K562 (cell line): ENCODE measurements at regions not wholly inside any gene's neighbourhood (a gene's known extent, or its start where the extent isn't known, plus 50 kb on each side); places are given as distances from the start of the nearest gene placed in this dataset.

Experiments
- ATAC-seq: fragments of 200-7000 bp; cut with Tn5 transposase; 3 replicates; pipeline ENCODE4 v1.9.1; 2020; ENCODE audit warnings: moderate library complexity
- BruUV-seq: library from RNA; stranded (reverse); fragments of 400-500 nt; replicated peaks from 2 replicates; lab custom pipeline; 2021; lab: Mats Ljungman, UMichigan
- CTCF ChIA-PET: fragments of 300-600 bp; formaldehyde crosslinking; extraction: SDS; loops from one replicate; lab custom pipeline; 2021; ENCODE audit warnings: low intra/inter-chr PET ratio; lab: Yijun Ruan, JAX
- POLR2A ChIA-PET: fragments of 300-600, 350-650 bp; sonication (Branson Sonifier 250); formaldehyde crosslinking; extraction: SDS; loops from one replicate; lab custom pipeline; 2021; ENCODE audit warnings: antibody characterized with exemption, inconsistent platforms; lab: Yijun Ruan, JAX
- DNase-seq, 4 experiments: peaks; one replicate each; pipeline versions ENCODE4 v3.0.0 to v3.0.0-alpha.2; 2011 to 2018; ENCODE audit warnings: low spot score in 3 of 4, mixed read lengths in 3 of 4; ENCODE audit errors: extremely low read depth in 1 of 4
- FAIRE-seq: peaks from 2 replicates; lab custom pipeline; 2011; peaks lifted over from hg19 to GRCh38; lab: Jason Lieb, UNC
- H2AFZ ChIP-seq: 2 replicates; pipeline ENCODE4 v1.6.0; 2011; ENCODE audit warnings: low read depth, low read length, control low read depth, inconsistent platforms
- H3K27ac ChIP-seq: fragments of 200-600 bp; 3 replicates; pipeline ENCODE4 v1.8.0; 2011; ENCODE audit warnings: low read depth, mild to moderate bottlenecking, control low read depth, inconsistent platforms, low read length, moderate library complexity, mixed read lengths; ENCODE audit errors: extremely low read depth
- H3K27me3 ChIP-seq, 2 experiments: fragments of 300-600 bp in 1 of 2; 2 replicates in 1 of 2; 3 replicates in 1 of 2; pipeline versions ENCODE4 v1.6.0 to v1.8.0; 2011; ENCODE audit warnings: inconsistent platforms in 2 of 2, low read length in 2 of 2, mild to moderate bottlenecking in 1 of 2, mixed read lengths in 1 of 2, moderate library complexity in 1 of 2; ENCODE audit not compliant: control insufficient read depth in 2 of 2, insufficient read depth in 2 of 2
- H3K36me3 ChIP-seq: fragments of 300-600 bp; 3 replicates; pipeline ENCODE4 v1.8.0; 2011; ENCODE audit warnings: mild to moderate bottlenecking, low read length, inconsistent platforms; ENCODE audit not compliant: control insufficient read depth, insufficient read depth
- H3K4me1 ChIP-seq, 2 experiments: fragments of 200-600 bp in 1 of 2; replicated peaks in 1 of 2; 2 replicates in 1 of 2; 3 replicates in 1 of 2; pipeline versions ENCODE4 v1.5.1 to v1.8.0; 2011; ENCODE audit warnings: inconsistent platforms in 2 of 2, low read length in 2 of 2, mild to moderate bottlenecking in 1 of 2, mixed read lengths in 1 of 2, moderate library complexity in 1 of 2; ENCODE audit not compliant: control insufficient read depth in 2 of 2, insufficient read depth in 2 of 2
- H3K4me2 ChIP-seq: 2 replicates; pipeline ENCODE4 v1.6.1; 2011; ENCODE audit warnings: low read length, control low read depth, inconsistent platforms, mixed read lengths; ENCODE audit not compliant: insufficient read depth
- H3K4me3 ChIP-seq: fragments of 200-600 bp; sonication (generic), shearing (Covaris generic); 2 replicates; pipeline ENCODE4 v1.5.1; 2016; ENCODE audit warnings: control low read depth, inconsistent platforms
- H3K79me2 ChIP-seq: fragments of 200-600 bp; 3 replicates; pipeline ENCODE4 v1.8.0; 2011; ENCODE audit warnings: low read length, inconsistent platforms; ENCODE audit not compliant: control insufficient read depth, insufficient read depth
- H3K9ac ChIP-seq, 2 experiments: 2 replicates each; pipeline versions ENCODE4 v1.6.0 to v1.6.1; 2011; ENCODE audit warnings: low read depth in 2 of 2, low read length in 2 of 2, control low read depth in 1 of 2, inconsistent platforms in 1 of 2, mild to moderate bottlenecking in 1 of 2, mixed read lengths in 1 of 2; ENCODE audit not compliant: insufficient read depth in 1 of 2
- H3K9me1 ChIP-seq: one replicate; pipeline ENCODE4 v1.6.0; 2011; ENCODE audit warnings: inconsistent platforms, mild to moderate bottlenecking, low read length, moderate library complexity; ENCODE audit not compliant: control insufficient read depth, insufficient read depth
- H3K9me3 ChIP-seq: replicated peaks from 2 replicates; pipeline ENCODE4 v1.5.1; 2011; ENCODE audit warnings: low read depth, low read length, inconsistent platforms; ENCODE audit not compliant: control insufficient read depth, insufficient read depth
- H4K20me1 ChIP-seq: replicated peaks from 2 replicates; pipeline ENCODE4 v1.6.1; 2011; ENCODE audit warnings: low read length, inconsistent platforms, mixed read lengths; ENCODE audit not compliant: control insufficient read depth, insufficient read depth
- ELF1 ChIP-seq: fragments of 200-800 bp; sonication (Bioruptor generic); IDR thresholded peaks from 2 replicates; pipeline ENCODE4 v1.6.1; 2016; ENCODE audit warnings: missing genetic modification characterization, missing compliant biosample characterization
- ELF2 ChIP-seq: fragments of 250-450 bp; sonication (Bioruptor Pico); IDR thresholded peaks from 2 replicates; pipeline ENCODE4 v1.5.0; 2021; ENCODE audit warnings: mild to moderate bottlenecking
- ETV6 ChIP-seq, 3 experiments: fragments of 150-350 bp in 1 of 3; sonication (generic) in 1 of 3; formaldehyde crosslinking in 1 of 3; IDR thresholded peaks; 2 replicates each; pipeline versions ENCODE4 v1.6.1 to v1.8.0; 2014 to 2022; ENCODE audit warnings: borderline replicate concordance in 2 of 3, low read depth in 2 of 3, antibody characterized with exemption in 1 of 3, low read length in 1 of 3, mild to moderate bottlenecking in 1 of 3, missing genetic modification reagents in 1 of 3
- GTF2A2 ChIP-seq: IDR thresholded peaks from 2 replicates; pipeline ENCODE4 v1.6.1; 2016; ENCODE audit warnings: mild to moderate bottlenecking, missing genetic modification characterization, missing compliant biosample characterization
- HDGF ChIP-seq: fragments of 450-650 bp; IDR thresholded peaks from 2 replicates; pipeline ENCODE4 v1.6.1; 2016
- LCOR ChIP-seq: sonication (generic); formaldehyde crosslinking; IDR thresholded peaks from 2 replicates; pipeline ENCODE4 v1.8.0; 2022; ENCODE audit warnings: mild to moderate bottlenecking, missing genetic modification reagents
- TAF1 ChIP-seq: IDR thresholded peaks from 2 replicates; pipeline ENCODE4 v1.6.1; 2011; ENCODE audit warnings: mild to moderate bottlenecking, low read length, moderate library complexity; ENCODE audit not compliant: insufficient read depth, control insufficient read depth, severe bottlenecking; ENCODE audit errors: extremely low read depth
- ZNF316 ChIP-seq: fragments of 450-650 bp; IDR thresholded peaks from 2 replicates; pipeline ENCODE4 v1.6.1; 2016
- ZNF354B ChIP-seq: fragments of 250-450 bp; sonication (Bioruptor Pico); IDR thresholded peaks from 2 replicates; pipeline ENCODE4 v1.4.0; 2020
- ZNF717 ChIP-seq: fragments of 250-450 bp; sonication (Bioruptor Pico); IDR thresholded peaks from 2 replicates; pipeline ENCODE4 v1.5.0; 2021
- WGBS: fragments of 100-300 bp; shearing (Covaris generic); methylation state at CpG from one replicate; pipeline ENCODE4 v1.1.6; 2016; ENCODE audit warnings: low coverage, mixed read lengths; ENCODE audit not compliant: insufficient coverage; ENCODE audit errors: missing lambda C conversion rate; 5-methylcytosine and 5-hydroxymethylcytosine counted together
- in situ Hi-C: fragments of 300-500 bp; cut with MboI; formaldehyde crosslinking; loops from 4 replicates; pipeline ENCODE4 v1.15.0; 2018; ENCODE audit warnings: inconsistent platforms, mixed read lengths
- intact Hi-C: fragments of 100-400 bp; cut with micrococcal nuclease; formaldehyde crosslinking; loops from 2 replicates; pipeline ENCODE4 v1.14.2; 2022
- TF ChIP-seq, protein P1 (sequence below), 2 experiments: fragments of 450-650 bp; conservative IDR thresholded peaks; 2 replicates each; pipeline ENCODE4 v1.6.1; 2017; ENCODE audit warnings: mild to moderate bottlenecking in 2 of 2, moderate library complexity in 2 of 2
- TF ChIP-seq, protein P2 (sequence below): fragments of 250-450 bp; sonication (Bioruptor Pico); IDR thresholded peaks from 2 replicates; pipeline ENCODE4 v1.8.0; 2022; ENCODE audit warnings: inconsistent platforms
- TF ChIP-seq, protein P3 (sequence below): fragments of 250-450 bp; sonication (Bioruptor Pico); IDR thresholded peaks from 2 replicates; pipeline ENCODE4 v1.5.0; 2021

DNA sequence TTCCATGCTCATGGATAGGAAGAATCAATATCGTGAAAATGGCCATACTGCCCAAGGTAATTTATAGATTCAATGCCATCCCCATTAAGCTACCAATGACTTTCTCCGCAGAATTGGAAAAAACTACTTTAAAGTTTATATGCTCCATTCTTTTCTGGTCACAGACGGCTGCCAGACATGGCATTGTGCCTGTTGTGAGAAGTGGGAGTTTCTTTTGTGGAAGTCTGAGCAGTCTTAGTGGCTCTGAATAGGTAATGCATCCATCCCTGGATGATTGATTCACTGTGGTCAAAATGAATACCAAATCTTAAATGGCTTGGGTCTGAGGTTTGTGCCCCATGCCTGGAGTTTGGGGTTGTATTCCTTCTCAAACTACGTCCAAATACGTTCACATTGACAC, 274.5 kb upstream of the AZI2 start:
- Histone ChIP-seq H3K9me3 (0 out of 2 replicates have a peak, but pooled peaks cover 1% of the 10 kb centered on the region), H2AFZ (no peak overlapping the region), H3K4me2 (no peak overlapping the region), H3K27ac (no peak overlapping the region), H3K9me1 (no peaks in the 10 kb centered on the region), H3K79me2 (no peaks in the 10 kb centered on the region), H3K27me3 (no peaks in the 10 kb centered on the region), H3K9ac (no peak overlapping the region), H3K4me3 (no peak overlapping the region), H4K20me1 (no peaks in the 10 kb centered on the region), H3K4me1 (no peaks in the 10 kb centered on the region), H3K36me3 (no peaks in the 10 kb centered on the region)
- TF ChIP-seq ELF2 (CRISPR knock-in tag) (no peak), ZNF354B (no peak), HDGF (no peak)
- TF ChIP-seq, protein P1, sequence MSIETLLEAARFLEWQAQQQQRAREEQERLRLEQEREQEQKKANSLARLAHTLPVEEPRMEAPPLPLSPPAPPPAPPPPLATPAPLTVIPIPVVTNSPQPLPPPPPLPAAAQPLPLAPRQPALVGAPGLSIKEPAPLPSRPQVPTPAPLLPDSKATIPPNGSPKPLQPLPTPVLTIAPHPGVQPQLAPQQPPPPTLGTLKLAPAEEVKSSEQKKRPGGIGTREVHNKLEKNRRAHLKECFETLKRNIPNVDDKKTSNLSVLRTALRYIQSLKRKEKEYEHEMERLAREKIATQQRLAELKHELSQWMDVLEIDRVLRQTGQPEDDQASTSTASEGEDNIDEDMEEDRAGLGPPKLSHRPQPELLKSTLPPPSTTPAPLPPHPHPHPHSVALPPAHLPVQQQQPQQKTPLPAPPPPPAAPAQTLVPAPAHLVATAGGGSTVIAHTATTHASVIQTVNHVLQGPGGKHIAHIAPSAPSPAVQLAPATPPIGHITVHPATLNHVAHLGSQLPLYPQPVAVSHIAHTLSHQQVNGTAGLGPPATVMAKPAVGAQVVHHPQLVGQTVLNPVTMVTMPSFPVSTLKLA (conservative IDR thresholded peaks at IDR 0.05) = no peak
- intact Hi-C loops = no loop called here
- BruUV-seq = no TSS peak
- POLR2A ChIA-PET = no interaction called here
- in situ Hi-C loops = no loop called here
- ATAC-seq = no peak
- CTCF ChIA-PET = no interaction called here
- no peak for DNase-seq
- FAIRE-seq = no peak
- 1% methylated on average over 4 of the region's 5 CpGs for WGBS

DNA sequence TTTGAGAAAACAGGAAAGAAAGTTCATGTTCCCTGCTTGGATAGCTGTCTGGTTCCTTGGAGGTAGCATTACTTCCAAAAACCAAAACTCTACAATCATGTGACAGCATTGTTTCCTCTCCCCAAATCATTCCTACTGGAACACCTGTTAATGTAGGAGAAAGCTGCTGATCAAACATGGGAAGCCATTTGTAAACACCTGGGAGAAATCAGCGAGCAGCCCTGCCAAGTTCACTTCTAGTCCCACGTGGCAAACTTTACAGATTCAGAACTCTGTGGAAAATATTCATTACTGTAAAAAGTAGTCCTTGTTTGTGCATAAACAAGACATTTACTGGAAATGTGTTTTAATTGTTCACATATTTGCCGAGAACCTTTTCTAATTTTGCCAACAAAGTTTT, 275.5 kb upstream of the AZI2 start:
- Histone ChIP-seq H3K9me1 (no peaks in the 10 kb centered on the region), H3K4me2 (no peak overlapping the region), H3K27me3 (no peaks in the 10 kb centered on the region), H4K20me1 (no peaks in the 10 kb centered on the region), H3K36me3 (no peaks in the 10 kb centered on the region), H3K27ac (no peak overlapping the region), H3K9me3 (0 out of 2 replicates have a peak, but pooled peaks cover 1% of the 10 kb centered on the region), H2AFZ (no peak overlapping the region), H3K4me1 (no peaks in the 10 kb centered on the region), H3K79me2 (no peaks in the 10 kb centered on the region), H3K9ac (no peak overlapping the region), H3K4me3 (no peak overlapping the region)
- POLR2A ChIA-PET = no interaction called here
- no TSS peak for BruUV-seq
- intact Hi-C loops = no loop called here
- WGBS = 2% methylated on average over 3 of the region's 3 CpGs
- in situ Hi-C loops = no loop called here
- no peak for ATAC-seq
- CTCF ChIA-PET = no interaction called here
- FAIRE-seq = no peak
- DNase-seq = no peak
- no peak for TF ChIP-seq GTF2A2 (tag)
- TF ChIP-seq TAF1 = no peak
- TF ChIP-seq ZNF316 = no peak
- TF ChIP-seq, protein P2, sequence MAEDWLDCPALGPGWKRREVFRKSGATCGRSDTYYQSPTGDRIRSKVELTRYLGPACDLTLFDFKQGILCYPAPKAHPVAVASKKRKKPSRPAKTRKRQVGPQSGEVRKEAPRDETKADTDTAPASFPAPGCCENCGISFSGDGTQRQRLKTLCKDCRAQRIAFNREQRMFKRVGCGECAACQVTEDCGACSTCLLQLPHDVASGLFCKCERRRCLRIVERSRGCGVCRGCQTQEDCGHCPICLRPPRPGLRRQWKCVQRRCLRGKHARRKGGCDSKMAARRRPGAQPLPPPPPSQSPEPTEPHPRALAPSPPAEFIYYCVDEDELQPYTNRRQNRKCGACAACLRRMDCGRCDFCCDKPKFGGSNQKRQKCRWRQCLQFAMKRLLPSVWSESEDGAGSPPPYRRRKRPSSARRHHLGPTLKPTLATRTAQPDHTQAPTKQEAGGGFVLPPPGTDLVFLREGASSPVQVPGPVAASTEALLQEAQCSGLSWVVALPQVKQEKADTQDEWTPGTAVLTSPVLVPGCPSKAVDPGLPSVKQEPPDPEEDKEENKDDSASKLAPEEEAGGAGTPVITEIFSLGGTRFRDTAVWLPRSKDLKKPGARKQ (CRISPR knock-in tag) = no peak
- TF ChIP-seq ZNF717 (CRISPR knock-in tag) = no peak
- no peak for TF ChIP-seq ETV6 (IDR thresholded peaks at IDR 0.05; ENCODE audit: borderline replicate concordance in 1 of 2, low read depth in 2 of 2, low read length in 1 of 2)
- TF ChIP-seq ETV6 (CRISPR knock-in tag; IDR thresholded peaks at IDR 0.05; ENCODE audit: borderline replicate concordance) = no peak
- no peak for TF ChIP-seq ELF1 (tag)
- TF ChIP-seq, protein P3, sequence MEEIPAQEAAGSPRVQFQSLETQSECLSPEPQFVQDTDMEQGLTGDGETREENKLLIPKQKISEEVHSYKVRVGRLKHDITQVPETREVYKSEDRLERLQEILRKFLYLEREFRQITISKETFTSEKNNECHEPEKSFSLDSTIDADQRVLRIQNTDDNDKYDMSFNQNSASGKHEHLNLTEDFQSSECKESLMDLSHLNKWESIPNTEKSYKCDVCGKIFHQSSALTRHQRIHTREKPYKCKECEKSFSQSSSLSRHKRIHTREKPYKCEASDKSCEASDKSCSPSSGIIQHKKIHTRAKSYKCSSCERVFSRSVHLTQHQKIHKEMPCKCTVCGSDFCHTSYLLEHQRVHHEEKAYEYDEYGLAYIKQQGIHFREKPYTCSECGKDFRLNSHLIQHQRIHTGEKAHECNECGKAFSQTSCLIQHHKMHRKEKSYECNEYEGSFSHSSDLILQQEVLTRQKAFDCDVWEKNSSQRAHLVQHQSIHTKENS (CRISPR knock-in tag) = no peak
- no peak for TF ChIP-seq LCOR (CRISPR knock-in tag)
